ENCODE measurements at regions not wholly inside any gene's neighbourhood (a gene's known extent, or its start where the extent isn't known, plus 50 kb on each side); places are given as distances from the start of the nearest gene placed in this dataset.

GRCh38 chrX:40349251-40349650, 231.5 kb upstream of the ATP6AP2 start:
- H3K9me3 ChIP-seq, result no peaks in the 10 kb centered on the region
- H3K27ac ChIP-seq, result no peak overlapping the region
- no peak for DNase-seq (ENCODE audit: low spot score)
- no peak for TF ChIP-seq CTCF (IDR thresholded peaks at IDR 0.05)
- H3K4me3 ChIP-seq, result no peak overlapping the region
- no peaks in the 10 kb centered on the region for H3K4me1 ChIP-seq (ENCODE audit: control insufficient read depth in 1 of 2, low read depth in 2 of 2)
- H3K36me3 ChIP-seq, result no peaks in the 10 kb centered on the region
- no peaks in the 10 kb centered on the region for H3K27me3 ChIP-seq (replicated peaks; ENCODE audit: insufficient read depth)
- ATAC-seq (ENCODE audit: insufficient number of reproducible peaks, low FRiP score, low read depth), result no peak

GRCh38 chrX:40346379-40346778, 234.4 kb upstream of the ATP6AP2 start:
- DNase-seq (ENCODE audit: low spot score) (no peak), ATAC-seq (ENCODE audit: insufficient number of reproducible peaks, low FRiP score, low read depth) (no peak)
- Histone ChIP-seq H3K27ac (no peak overlapping the region), H3K36me3 (no peaks in the 10 kb centered on the region), H3K4me1 (ENCODE audit: control insufficient read depth in 1 of 2, low read depth in 2 of 2) (no peaks in the 10 kb centered on the region), H3K4me3 (no peak overlapping the region), H3K9me3 (no peaks in the 10 kb centered on the region), H3K27me3 (replicated peaks; ENCODE audit: insufficient read depth) (no peaks in the 10 kb centered on the region)
- no peak for TF ChIP-seq CTCF (IDR thresholded peaks at IDR 0.05)

GRCh38 chrX:40343319-40343718, 237.5 kb upstream of the ATP6AP2 start:
- H3K27ac ChIP-seq, result no peak overlapping the region
- H3K27me3 ChIP-seq (replicated peaks; ENCODE audit: insufficient read depth), result no peaks in the 10 kb centered on the region
- DNase-seq (ENCODE audit: low spot score) (no peak), ATAC-seq (ENCODE audit: insufficient number of reproducible peaks, low FRiP score, low read depth) (no peak)
- no peaks in the 10 kb centered on the region for H3K36me3 ChIP-seq
- no peak for TF ChIP-seq CTCF (IDR thresholded peaks at IDR 0.05)
- H3K4me1 ChIP-seq (ENCODE audit: control insufficient read depth in 1 of 2, low read depth in 2 of 2), result no peaks in the 10 kb centered on the region
- no peak overlapping the region for H3K4me3 ChIP-seq
- H3K9me3 ChIP-seq, result no peaks in the 10 kb centered on the region

- Histone ChIP-seq H3K9me3 (no peaks in the 10 kb centered on the region), H3K36me3 (no peaks in the 10 kb centered on the region), H3K27ac (no peak overlapping the region), H3K4me3 (no peak overlapping the region), H3K27me3 (replicated peaks; ENCODE audit: insufficient read depth) (no peaks in the 10 kb centered on the region), H3K4me1 (ENCODE audit: control insufficient read depth in 1 of 2, low read depth in 2 of 2) (no peaks in the 10 kb centered on the region)
- TF ChIP-seq CTCF (IDR thresholded peaks at IDR 0.05), result no peak
- no peak for DNase-seq (ENCODE audit: low spot score)
- ATAC-seq (ENCODE audit: insufficient number of reproducible peaks, low FRiP score, low read depth), result no peak
Measured at GRCh38 chrX:40340116-40340515, 240.7 kb upstream of the ATP6AP2 start.

GRCh38 chrX:40333344-40333743, 235.6 kb upstream of the BCOR start:
- ATAC-seq (ENCODE audit: insufficient number of reproducible peaks, low FRiP score, low read depth) (no peak), DNase-seq (ENCODE audit: low spot score) (no peak)
- no peaks in the 10 kb centered on the region for H3K27me3 ChIP-seq (replicated peaks; ENCODE audit: insufficient read depth)
- H3K4me3 ChIP-seq, result no peak overlapping the region
- H3K9me3 ChIP-seq, result no peaks in the 10 kb centered on the region
- TF ChIP-seq CTCF (IDR thresholded peaks at IDR 0.05), result no peak
- H3K27ac ChIP-seq, result no peak overlapping the region
- H3K4me1 ChIP-seq (ENCODE audit: control insufficient read depth in 1 of 2, low read depth in 2 of 2), result no peaks in the 10 kb centered on the region
- H3K36me3 ChIP-seq, result no peaks in the 10 kb centered on the region

Data from thoracic aorta (tissue), 2 donors.